ENCODE measurements at regions not wholly inside any gene's neighbourhood (a gene's known extent, or its start where the extent isn't known, plus 50 kb on each side); places are given as distances from the start of the nearest gene placed in this dataset.

DNA sequence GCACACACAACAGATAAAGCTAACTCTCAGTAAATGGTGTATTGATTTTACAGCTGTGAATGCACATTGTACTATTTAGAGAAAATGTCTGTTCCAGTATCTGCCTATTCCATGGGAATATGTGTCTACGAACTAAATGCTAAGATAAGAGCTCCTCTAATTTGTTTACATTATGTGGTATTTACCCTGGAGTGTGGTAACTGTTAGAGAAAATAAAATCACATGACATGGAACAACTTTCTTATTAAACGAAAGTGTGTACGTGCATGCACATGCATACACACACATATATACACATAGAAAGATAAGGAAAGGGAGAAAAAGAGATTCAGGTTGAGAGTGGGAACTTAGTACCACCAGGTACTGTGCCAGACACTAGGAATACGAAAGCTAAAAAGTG, 1151.7 kb upstream of the TENM4 start:
- TF ChIP-seq, protein P1, sequence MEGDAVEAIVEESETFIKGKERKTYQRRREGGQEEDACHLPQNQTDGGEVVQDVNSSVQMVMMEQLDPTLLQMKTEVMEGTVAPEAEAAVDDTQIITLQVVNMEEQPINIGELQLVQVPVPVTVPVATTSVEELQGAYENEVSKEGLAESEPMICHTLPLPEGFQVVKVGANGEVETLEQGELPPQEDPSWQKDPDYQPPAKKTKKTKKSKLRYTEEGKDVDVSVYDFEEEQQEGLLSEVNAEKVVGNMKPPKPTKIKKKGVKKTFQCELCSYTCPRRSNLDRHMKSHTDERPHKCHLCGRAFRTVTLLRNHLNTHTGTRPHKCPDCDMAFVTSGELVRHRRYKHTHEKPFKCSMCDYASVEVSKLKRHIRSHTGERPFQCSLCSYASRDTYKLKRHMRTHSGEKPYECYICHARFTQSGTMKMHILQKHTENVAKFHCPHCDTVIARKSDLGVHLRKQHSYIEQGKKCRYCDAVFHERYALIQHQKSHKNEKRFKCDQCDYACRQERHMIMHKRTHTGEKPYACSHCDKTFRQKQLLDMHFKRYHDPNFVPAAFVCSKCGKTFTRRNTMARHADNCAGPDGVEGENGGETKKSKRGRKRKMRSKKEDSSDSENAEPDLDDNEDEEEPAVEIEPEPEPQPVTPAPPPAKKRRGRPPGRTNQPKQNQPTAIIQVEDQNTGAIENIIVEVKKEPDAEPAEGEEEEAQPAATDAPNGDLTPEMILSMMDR (IDR thresholded peaks at IDR 0.05; ENCODE audit: low read depth, low read length, missing control alignments), result no peak
- H3K4me3 ChIP-seq (replicated peaks; ENCODE audit: low read depth, low read length), result no peak overlapping the region
- no peak for DNase-seq (ENCODE audit: extremely low read depth, low read depth)

GRCh38 chr11:80587906-80588305, 1147.1 kb upstream of the TENM4 start:
- TF ChIP-seq, protein P1 (IDR thresholded peaks at IDR 0.05; ENCODE audit: low read depth, low read length, missing control alignments), result no peak
- DNase-seq (ENCODE audit: extremely low read depth, low read depth), result no peak
- H3K4me3 ChIP-seq (replicated peaks; ENCODE audit: low read depth, low read length), result no peak overlapping the region

- no peak for DNase-seq (ENCODE audit: extremely low read depth, low read depth)
- TF ChIP-seq, protein P1 (IDR thresholded peaks at IDR 0.05; ENCODE audit: low read depth, low read length, missing control alignments), result no peak
- no peak overlapping the region for H3K4me3 ChIP-seq (replicated peaks; ENCODE audit: low read depth, low read length)
These were observed 1145.6 kb upstream of the TENM4 start for GRCh38 chr11:80586464-80586863.

DNA sequence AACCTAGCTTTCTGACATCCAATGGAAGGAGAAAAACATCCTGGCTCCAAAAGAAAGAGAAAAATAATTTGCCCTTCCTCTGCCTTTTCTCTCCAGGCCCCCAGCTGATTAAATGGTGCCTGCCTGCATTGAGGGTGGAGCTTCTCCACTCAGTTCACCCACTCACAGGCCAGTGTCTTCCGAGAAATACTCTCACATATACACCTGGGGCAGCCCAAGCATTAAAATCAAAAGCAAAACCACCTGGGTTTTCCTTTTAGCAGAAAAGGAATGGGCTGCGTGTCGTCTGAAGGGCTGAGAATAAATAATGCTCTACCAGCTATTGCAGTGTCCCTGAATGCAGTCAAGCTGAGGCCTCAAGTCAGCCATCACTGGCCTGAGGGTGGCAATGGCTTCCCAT, 1143.8 kb upstream of the TENM4 start:
- no peak for DNase-seq (ENCODE audit: extremely low read depth, low read depth)
- TF ChIP-seq, protein P1 (IDR thresholded peaks at IDR 0.05; ENCODE audit: low read depth, low read length, missing control alignments), result no peak
- H3K4me3 ChIP-seq (replicated peaks; ENCODE audit: low read depth, low read length), result no peak overlapping the region

- TF ChIP-seq, protein P1 (IDR thresholded peaks at IDR 0.05; ENCODE audit: low read depth, low read length, missing control alignments), result no peak
- H3K4me3 ChIP-seq (replicated peaks; ENCODE audit: low read depth, low read length), result no peak overlapping the region
- no peak for DNase-seq (ENCODE audit: extremely low read depth, low read depth)
These were observed 1129.0 kb upstream of the TENM4 start for GRCh38 chr11:80569832-80570231.

DNA sequence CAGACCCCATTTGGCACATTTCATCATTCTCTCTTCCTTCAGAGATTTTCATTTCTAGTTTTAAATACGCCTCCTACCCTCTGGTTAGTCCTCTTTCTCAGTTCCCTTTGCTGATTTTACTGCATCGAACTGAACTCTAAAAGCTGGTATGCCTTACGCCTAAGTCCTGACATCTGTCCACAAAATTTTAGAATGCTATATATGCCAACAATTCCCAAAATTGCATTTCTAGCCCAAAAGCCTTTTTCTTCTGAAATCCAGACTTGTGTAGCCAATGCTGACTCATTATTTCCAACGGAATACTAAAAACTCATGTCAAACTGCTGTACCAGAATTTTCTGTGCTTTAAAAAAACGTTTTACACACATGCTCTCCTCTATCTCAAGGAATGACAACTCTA, 1124.4 kb upstream of the TENM4 start:
- no peak overlapping the region for H3K4me3 ChIP-seq (replicated peaks; ENCODE audit: low read depth, low read length)
- TF ChIP-seq, protein P1 (IDR thresholded peaks at IDR 0.05; ENCODE audit: low read depth, low read length, missing control alignments), result no peak
- DNase-seq (ENCODE audit: extremely low read depth, low read depth), result no peak

DNA sequence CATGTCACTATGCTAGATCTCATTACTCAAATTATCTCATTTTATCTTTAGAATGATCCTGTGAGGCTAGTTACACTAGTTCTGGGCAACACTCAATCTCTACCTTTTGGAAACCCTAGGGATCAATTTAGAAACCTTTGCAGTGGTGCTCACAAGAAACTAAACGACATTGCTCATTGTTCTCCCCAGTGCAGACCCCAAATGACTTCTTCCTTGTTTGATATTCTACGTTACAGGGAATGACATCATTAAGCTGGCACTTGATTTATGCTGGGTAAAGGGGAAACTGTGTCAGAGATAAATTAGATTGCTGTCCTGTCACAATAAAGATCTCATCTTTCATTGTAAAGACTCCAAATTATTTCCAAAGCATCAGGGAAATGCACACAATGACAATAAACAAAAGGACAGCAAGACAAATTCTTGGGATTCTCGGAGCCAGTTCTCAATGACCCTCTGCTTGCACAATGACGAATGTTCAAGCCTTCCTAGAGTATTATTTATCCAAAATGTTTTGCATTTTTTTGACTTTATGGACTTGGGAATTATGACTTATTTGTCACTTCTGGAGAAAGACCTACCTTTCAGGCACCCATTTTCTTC, 1121.8 kb upstream of the TENM4 start:
- no peak overlapping the region for H3K4me3 ChIP-seq (replicated peaks; ENCODE audit: low read depth, low read length)
- TF ChIP-seq, protein P1 (IDR thresholded peaks at IDR 0.05; ENCODE audit: low read depth, low read length, missing control alignments), result no peak
- DNase-seq (ENCODE audit: extremely low read depth, low read depth), result no peak

Measured in HFF-Myc (cell line).